ENCODE measurements at regions not wholly inside any gene's neighbourhood (a gene's known extent, or its start where the extent isn't known, plus 50 kb on each side); places are given as distances from the start of the nearest gene placed in this dataset.
A peak's percentile ranks its signal among the peaks of the same experiment; 100 is the strongest.

DNA sequence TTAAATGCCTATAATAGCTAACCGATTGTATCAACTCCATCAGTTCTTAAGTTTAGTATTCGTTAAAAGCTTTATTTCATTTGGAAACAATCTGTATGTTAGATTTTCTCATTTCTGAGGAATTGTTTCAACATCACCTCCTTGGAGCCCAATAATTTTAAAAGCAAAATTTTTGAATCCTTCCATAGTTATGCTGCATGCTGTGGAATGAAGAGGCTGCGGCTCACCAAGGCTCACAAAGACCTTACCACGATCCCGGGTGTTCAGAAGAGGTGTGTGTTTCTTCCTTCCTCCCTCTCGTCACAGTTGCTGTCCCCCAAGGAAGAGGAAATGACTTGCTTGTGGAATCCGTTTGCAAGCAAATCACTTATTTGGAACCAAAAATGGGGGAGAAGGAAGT is 143.8 kb downstream of the FGF1 start:
- peaks cover 57% of the 10 kb centered on the region for H3K4me1 Mint-ChIP-seq
- TF ChIP-seq, protein P1, sequence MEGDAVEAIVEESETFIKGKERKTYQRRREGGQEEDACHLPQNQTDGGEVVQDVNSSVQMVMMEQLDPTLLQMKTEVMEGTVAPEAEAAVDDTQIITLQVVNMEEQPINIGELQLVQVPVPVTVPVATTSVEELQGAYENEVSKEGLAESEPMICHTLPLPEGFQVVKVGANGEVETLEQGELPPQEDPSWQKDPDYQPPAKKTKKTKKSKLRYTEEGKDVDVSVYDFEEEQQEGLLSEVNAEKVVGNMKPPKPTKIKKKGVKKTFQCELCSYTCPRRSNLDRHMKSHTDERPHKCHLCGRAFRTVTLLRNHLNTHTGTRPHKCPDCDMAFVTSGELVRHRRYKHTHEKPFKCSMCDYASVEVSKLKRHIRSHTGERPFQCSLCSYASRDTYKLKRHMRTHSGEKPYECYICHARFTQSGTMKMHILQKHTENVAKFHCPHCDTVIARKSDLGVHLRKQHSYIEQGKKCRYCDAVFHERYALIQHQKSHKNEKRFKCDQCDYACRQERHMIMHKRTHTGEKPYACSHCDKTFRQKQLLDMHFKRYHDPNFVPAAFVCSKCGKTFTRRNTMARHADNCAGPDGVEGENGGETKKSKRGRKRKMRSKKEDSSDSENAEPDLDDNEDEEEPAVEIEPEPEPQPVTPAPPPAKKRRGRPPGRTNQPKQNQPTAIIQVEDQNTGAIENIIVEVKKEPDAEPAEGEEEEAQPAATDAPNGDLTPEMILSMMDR (IDR thresholded peaks at IDR 0.05; ENCODE audit: unreplicated experiment in 3 of 3), result no peak

DNA sequence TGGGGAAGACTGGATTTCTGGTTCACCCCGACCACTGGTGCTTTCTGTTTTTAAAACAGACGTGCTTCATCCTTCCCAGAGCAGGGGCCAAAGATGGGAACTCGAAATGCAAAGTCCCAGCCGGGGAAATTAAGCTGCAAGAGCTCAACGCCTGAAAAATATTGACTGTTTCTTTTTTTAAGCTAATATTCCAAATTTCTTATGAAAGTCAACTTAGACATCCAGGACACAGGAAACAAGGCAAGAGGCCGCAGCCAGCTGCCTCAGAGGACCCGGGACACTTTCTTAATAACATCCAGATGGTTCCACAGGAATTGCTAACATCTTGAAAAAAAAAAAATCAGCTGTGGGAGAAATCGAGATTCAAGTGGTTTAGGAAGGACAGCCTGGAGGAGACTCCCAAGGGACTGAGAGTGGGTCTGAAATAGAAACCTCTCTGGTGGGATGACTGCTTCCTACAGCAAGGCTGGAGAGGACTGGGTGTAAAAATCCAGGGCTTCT is 144.9 kb downstream of the FGF1 start:
- Mint-ChIP-seq H3K9me3 (peaks cover 2% of the 10 kb centered on the region), H3K36me3 (ENCODE audit: low read depth) (no peaks in the 10 kb centered on the region), H3K4me3 (peak overlapping the region in 2 of 3 experiments; percentile 3 to 52), H3K27ac (peak overlapping the region; percentile 87 to 95 (median 94)), H3K27me3 (ENCODE audit: low read depth) (peaks cover 4% of the 10 kb centered on the region), H3K4me1 (peaks cover 57% of the 10 kb centered on the region)
- TF ChIP-seq, protein P1 (IDR thresholded peaks at IDR 0.05; ENCODE audit: unreplicated experiment in 3 of 3), result no peak

More for the DNA sequence above, 143.8 kb downstream of the FGF1 start:
- H3K4me3 Mint-ChIP-seq, result no peak overlapping the region
- H3K36me3 Mint-ChIP-seq (ENCODE audit: low read depth), result no peaks in the 10 kb centered on the region
- peak overlapping the region; percentile 49 to 80 (median 63) for H3K27ac Mint-ChIP-seq
- H3K27me3 Mint-ChIP-seq (ENCODE audit: low read depth), result peaks cover 4% of the 10 kb centered on the region
- H3K9me3 Mint-ChIP-seq, result no peaks in the 10 kb centered on the region

- Mint-ChIP-seq H3K27me3 (ENCODE audit: low read depth) (peaks cover 4% of the 10 kb centered on the region), H3K4me1 (peaks cover 40% of the 10 kb centered on the region), H3K36me3 (ENCODE audit: low read depth) (peaks cover 6% of the 10 kb centered on the region), H3K4me3 (no peak overlapping the region), H3K9me3 (peaks cover 14% of the 10 kb centered on the region), H3K27ac (peak overlapping the region in 2 of 3 experiments; percentile 94 to 95)
- TF ChIP-seq, protein P1 (IDR thresholded peaks at IDR 0.05; ENCODE audit: unreplicated experiment in 3 of 3), result no peak
Measured at GRCh38 chr5:142539154-142539740, 146.6 kb downstream of the FGF1 start.

- TF ChIP-seq, protein P1 (IDR thresholded peaks at IDR 0.05; ENCODE audit: unreplicated experiment in 3 of 3), result no peak
- H3K4me3 Mint-ChIP-seq, result no peak overlapping the region
- H3K36me3 Mint-ChIP-seq (ENCODE audit: low read depth), result peaks cover 7% of the 10 kb centered on the region
- H3K27me3 Mint-ChIP-seq (ENCODE audit: low read depth), result peaks cover 4% of the 10 kb centered on the region
- H3K27ac Mint-ChIP-seq, result no peak overlapping the region
- peaks cover 32% of the 10 kb centered on the region for H3K4me1 Mint-ChIP-seq
- H3K9me3 Mint-ChIP-seq, result peaks cover 17% of the 10 kb centered on the region
Measured at GRCh38 chr5:142537938-142538337, 148.0 kb downstream of the FGF1 start.

DNA sequence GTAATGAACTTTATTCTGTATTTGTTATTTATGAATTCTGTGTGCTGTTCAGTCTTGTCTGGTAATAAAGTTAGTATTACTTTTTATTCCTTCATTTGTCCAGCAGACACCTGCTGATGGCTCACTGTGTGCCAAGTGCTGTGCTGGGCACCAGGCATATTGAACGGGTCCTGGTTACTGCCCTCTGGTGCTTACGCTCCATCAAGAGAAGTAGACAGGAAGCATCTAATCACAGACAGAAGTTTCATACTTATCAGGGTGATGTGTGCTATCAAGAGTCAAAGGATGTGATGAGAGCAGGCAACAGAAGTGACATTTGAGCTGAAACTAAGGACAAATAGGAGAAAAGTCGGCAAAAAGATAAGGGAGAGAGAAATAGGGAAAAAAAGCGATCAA is 153.1 kb downstream of the FGF1 start:
- Mint-ChIP-seq H3K27ac (peak overlapping the region in 1 of 3 experiments; percentile 82), H3K36me3 (ENCODE audit: low read depth) (peaks cover 7% of the 10 kb centered on the region), H3K4me3 (no peak overlapping the region), H3K9me3 (peaks cover 19% of the 10 kb centered on the region), H3K4me1 (peaks cover 27% of the 10 kb centered on the region), H3K27me3 (ENCODE audit: low read depth) (no peaks in the 10 kb centered on the region)
- TF ChIP-seq, protein P1 (IDR thresholded peaks at IDR 0.05; ENCODE audit: unreplicated experiment in 3 of 3), result no peak

All from nephron (organoid).